Nucleus accumbens (tissue), 56 donors: ENCODE measurements at regions not wholly inside any gene's neighbourhood (a gene's known extent, or its start where the extent isn't known, plus 50 kb on each side); places are given as distances from the start of the nearest gene placed in this dataset.

Experiments
- DNase-seq, 56 donors: peaks; one replicate each; lab custom pipeline; 2025; lab: John Stamatoyannopoulos, UW

DNA sequence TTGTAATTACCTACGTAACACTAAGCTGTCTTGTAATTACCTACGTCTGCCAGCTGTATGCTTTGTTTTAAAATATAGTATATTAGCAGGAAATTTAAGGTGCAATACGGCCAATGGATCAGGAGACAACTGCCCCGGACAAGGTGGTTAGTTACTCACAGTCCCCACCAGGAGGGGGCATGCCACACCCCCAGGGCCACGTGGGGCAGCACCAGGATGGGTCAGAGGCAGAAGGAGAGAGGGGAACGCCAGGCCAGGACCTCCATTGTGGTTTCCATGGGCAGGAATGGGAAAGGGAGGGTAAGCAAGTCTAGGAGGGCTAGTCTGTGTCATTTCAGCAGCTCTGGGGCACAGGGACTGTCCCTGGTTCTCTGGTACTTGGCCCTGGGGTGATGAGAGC is 140.1 kb downstream of the URI1 start:
- DNase-seq = no peak

GRCh38 chr19:30082611-30083010 is 140.6 kb downstream of the URI1 start:
- no peak for DNase-seq

DNA sequence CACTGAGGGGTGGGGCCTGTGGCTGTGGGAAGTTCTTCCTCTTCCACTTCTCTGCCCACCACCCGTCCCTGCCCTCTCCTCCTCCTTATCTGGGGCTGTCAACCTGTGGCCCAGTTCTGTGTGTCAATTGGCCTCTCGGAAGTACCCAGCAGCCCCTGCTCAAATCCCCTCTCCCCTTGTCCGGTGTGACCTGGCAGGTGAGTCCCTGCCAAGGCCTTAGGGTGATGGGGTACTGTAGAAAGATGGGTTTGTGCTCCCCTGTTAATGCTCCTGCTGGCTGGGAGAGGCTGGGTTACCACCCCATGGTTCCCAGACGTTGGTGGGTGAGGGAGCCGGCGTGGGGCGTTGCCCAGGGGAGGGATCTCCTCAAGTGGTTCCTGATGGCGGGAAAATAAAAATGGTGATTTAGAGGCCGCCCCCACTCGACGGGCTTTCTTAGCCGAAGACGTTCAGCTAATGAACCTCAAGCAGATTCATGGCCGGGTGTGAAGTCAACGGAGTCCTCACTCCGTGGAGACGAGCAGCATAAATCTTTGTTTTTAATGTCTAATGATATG is 141.2 kb downstream of the URI1 start:
- no peak for DNase-seq

- DNase-seq = no peak
Measured at GRCh38 chr19:30083701-30084156, 141.7 kb downstream of the URI1 start.

GRCh38 chr19:30084390-30084819 is 142.4 kb downstream of the URI1 start:
- DNase-seq = no peak

DNA sequence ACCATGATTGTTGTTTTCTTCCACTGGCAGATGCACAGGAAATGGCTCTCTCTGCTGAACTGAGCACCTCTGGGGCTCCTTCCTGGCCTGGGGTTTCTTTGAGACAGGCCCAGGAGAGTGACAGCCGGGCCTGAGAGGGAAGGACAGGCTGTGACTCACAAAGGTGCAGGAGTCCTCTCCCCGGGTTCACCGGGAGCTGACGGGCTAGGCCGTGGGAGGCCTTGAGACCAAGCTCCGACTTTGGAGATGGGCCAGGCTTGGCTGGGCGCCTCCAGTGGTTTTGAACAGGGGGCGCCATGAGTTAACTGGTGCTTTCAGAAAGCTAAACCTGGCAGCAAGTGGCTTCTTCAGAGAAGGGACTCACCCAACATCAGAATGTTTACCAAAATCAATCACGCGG is 143.4 kb downstream of the URI1 start:
- peak in 6 of 56 donors; percentile 6 to 29 (median 10) for DNase-seq

DNA sequence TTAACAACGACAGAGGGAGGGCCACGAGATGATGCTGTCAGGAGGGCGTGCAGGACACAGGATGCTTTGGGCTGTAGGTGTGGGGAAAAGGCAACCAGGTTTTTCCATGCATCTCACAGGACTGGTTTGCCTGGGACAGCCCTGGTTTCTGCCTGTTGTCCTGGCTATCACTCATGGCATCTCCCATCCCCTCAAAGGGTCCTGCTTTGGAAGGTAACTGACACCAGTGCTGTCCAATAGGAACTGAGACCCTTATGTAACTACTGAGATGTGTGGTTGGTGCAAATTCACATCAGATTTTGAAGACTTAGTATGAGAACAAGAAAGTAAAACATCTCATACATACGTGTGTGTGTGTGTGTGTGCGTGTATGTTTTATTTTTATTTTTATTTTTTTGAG is 144.2 kb downstream of the URI1 start:
- no peak for DNase-seq

GRCh38 chr19:30086916-30087315 is 144.9 kb downstream of the URI1 start:
- no peak for DNase-seq

DNA sequence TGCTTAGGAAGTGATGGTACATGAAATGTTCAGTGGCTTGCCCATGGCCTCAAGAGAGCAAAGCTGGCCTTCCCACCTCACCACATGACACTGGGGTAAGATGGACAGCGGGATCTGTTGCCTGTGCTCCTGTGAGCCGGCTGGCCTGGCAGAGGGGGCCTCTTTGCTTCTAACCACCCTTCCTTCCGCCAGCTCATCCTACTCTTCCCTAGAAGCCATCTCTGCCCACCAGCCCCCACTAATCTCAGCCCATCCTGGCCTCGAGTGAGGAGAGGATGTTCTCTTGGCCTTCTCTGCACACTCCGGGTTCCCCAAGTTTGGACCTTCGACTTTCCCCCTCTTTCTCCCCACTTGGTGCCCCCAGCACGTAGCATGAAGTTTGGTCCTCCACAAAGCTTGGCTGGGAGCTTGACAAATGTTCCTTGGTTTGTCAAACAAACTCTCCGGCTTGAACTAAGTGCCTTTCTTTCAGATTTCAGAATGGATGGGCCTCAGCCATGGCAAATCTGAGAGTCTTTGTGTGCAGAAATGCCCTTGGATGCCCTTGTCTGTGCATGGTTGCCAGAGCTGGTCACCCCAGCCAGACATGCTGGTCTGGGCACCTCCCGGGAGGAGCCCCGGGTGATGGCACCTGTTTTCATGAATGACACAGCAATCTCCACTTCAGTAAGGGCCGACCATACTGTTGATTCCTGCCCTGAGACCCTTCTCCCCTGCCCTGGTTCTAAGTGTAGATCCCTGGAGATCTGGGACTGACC is 145.5 kb downstream of the URI1 start:
- peak in 4 of 56 donors; percentile 5 to 29 (median 9) for DNase-seq

GRCh38 chr19:30088567-30088966 is 146.5 kb downstream of the URI1 start:
- DNase-seq = no peak

GRCh38 chr19:30089086-30089665 is 147.1 kb downstream of the URI1 start:
- no peak for DNase-seq

- DNase-seq = no peak
Measured at GRCh38 chr19:30090476-30090875, 148.4 kb downstream of the URI1 start.

DNA sequence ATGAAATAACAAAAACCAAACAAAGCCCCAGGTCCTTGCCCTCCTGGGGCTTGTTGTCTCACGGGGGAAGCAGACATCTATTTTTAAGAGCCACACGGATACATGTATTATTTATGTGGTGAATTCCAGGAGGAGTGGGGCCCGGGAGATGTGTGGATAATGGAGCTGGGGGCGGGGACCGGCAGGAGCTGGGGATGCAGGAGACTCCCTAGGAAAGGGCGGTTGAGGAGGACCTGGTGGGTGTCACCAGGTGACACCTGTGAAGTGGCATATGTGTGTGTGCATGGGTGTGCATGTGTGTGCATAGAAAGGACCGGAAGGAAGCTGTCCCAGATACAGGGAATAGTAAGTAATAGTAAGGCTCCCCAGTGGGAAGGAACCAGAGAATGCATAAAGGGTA is 148.9 kb downstream of the URI1 start:
- no peak for DNase-seq

GRCh38 chr19:30091456-30091855 is 149.4 kb downstream of the URI1 start:
- no peak for DNase-seq

DNA sequence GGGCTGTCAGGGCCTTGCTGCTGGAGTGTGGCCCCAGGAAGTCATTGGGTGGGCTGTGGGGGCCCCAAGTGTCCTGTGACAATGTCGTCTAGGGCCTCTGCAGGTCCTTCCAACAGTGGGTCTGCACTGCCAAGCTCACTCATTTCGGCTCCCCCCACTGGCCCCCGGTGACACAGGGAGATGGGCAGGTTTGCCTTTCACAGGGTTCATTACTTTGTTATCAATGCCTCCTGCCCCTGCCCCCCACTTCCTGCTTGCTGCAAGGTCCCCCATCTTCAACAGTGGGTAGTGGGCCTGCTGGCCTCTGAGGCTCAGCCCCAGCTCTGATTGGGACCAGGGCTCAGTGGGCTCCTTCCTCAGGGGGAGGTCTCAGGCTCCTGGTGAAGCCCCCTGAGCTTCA is 149.8 kb downstream of the URI1 start:
- no peak for DNase-seq

DNA sequence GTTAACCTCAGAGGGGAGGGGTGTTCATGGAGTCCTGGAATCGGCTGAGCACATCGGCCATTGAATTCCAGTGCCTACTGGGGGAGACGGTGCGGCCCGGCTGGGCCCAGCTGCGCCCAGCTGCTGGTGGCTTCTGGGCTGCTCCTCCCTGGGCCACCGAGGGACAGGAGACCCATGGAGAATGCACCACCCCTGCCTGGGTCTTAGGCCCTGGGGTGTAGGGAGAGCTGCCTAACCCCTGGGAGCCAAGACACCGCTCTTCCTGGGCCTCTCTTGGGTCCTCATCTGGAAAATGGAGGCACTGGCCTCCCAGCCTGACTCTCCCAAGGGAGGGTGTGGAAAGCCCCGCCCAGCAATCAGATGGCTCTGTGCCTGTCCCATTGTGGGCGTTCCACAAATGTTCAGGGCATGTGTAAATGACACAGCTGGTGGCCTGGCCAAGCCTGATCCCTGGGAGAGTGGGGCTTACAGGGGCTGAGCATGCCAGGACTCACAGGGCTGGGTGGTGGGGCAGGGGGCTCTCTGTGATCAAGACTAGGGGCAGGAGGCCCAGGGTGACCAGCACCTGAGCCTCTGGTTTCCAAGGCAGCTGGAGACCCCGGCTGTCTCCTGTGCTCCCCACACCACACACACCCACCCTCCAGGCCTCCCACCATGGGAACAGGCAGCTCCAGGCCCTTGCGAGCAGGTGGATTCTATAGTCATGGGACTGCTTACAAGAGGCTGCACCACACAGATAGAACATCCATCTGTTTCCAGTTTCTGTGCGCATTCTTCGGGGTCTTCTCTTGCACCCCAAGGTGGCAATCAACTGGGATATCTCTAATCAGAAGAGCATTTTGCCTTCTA is 150.9 kb downstream of the URI1 start:
- peak in 1 of 56 donors; percentile 4 for DNase-seq

- DNase-seq = no peak
Measured at GRCh38 chr19:30093966-30094755, 152.1 kb downstream of the URI1 start.

DNA sequence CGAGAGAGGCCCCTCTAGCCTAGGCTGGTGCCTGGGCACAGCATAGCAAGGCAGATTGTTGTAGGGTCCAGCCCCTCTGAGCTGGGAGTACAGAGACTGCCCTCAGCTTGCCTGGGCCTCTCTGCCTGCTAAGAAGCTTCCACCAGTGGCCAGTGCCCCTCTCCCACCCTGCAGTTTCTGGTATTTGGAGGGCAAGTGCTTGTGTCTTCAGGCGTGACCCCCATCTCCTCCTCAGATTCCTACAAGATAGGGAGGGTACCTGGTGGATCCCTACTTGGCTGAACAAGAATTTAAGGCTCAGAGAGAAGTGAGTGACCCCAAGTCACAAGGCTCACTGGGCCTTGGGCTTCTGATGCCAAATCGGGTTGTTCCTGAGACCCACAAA is 152.7 kb downstream of the URI1 start:
- no peak for DNase-seq

DNA sequence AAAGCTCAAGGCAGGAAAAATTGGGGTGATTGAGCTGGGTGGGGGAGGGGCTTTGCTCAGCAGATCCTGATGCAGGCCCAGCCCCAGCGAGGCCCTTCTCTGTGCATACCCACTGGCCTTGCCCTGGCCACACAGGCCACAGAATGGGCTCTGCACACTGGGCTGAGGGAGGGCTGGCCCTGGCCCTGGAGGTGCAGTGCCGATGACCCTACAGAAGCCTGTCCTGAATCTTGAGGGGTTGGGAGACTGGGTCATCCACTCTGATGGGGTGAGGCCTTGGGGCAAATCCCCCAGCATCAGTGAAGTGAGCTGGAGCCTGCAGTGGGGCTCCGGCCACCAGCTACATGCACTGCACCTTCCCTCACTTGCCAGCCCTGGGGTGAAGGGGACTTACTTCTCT is 153.1 kb downstream of the URI1 start:
- no peak for DNase-seq
